AG20443 (cell line): ENCODE measurements at regions not wholly inside any gene's neighbourhood (a gene's known extent, or its start where the extent isn't known, plus 50 kb on each side); places are given as distances from the start of the nearest gene placed in this dataset.
"Not testable (repeated sequence)": the region's sequence is repeated elsewhere in the genome, so short reads cannot be mapped to it uniquely, and the experiment has no call there.

Source experiments
- DNase-seq: peaks from one replicate; pipeline ENCODE4 v3.0.0; 2012; ENCODE audit warnings: low spot score, mixed read lengths

GRCh38 chr6:112459758-112460304 lies 112.7 kb downstream of the RFPL4B start:
- DNase-seq: no peak

- no peak for DNase-seq
Measured at GRCh38 chr6:112464901-112465665, 118.0 kb downstream of the RFPL4B start.

GRCh38 chr6:112466373-112467151 lies 119.4 kb downstream of the RFPL4B start:
- DNase-seq: peak; percentile 22

- peak; percentile 23 for DNase-seq
Measured at GRCh38 chr6:112468359-112468758, 121.2 kb downstream of the RFPL4B start.

- no peak for DNase-seq
Measured at GRCh38 chr6:112469306-112469705, 122.2 kb downstream of the RFPL4B start.

- no peak for DNase-seq
Measured at GRCh38 chr6:112470376-112470775, 123.2 kb downstream of the RFPL4B start.

GRCh38 chr6:112470950-112471349 lies 123.8 kb downstream of the RFPL4B start:
- DNase-seq: no peak

- peak; percentile 13 for DNase-seq
Measured at GRCh38 chr6:112475083-112475482, 128.0 kb downstream of the RFPL4B start.

GRCh38 chr6:112477125-112477524 lies 130.0 kb downstream of the RFPL4B start:
- DNase-seq: no peak

- DNase-seq: no peak
Measured at GRCh38 chr6:112478036-112478435, 130.9 kb downstream of the RFPL4B start.

GRCh38 chr6:112479975-112480374 lies 132.8 kb downstream of the RFPL4B start:
- DNase-seq: not testable (repeated sequence)

GRCh38 chr6:112480553-112480952 lies 133.4 kb downstream of the RFPL4B start:
- DNase-seq: no peak

- no peak for DNase-seq
Measured at GRCh38 chr6:112481211-112481610, 134.1 kb downstream of the RFPL4B start.

GRCh38 chr6:112482373-112482772 lies 135.2 kb downstream of the RFPL4B start:
- no peak for DNase-seq

- no peak for DNase-seq
Measured at GRCh38 chr6:112485120-112485826, 138.1 kb downstream of the RFPL4B start.

- no peak for DNase-seq
Measured at GRCh38 chr6:112485827-112486212, 138.7 kb downstream of the RFPL4B start.

- no peak for DNase-seq
Measured at GRCh38 chr6:112486454-112486853, 139.3 kb downstream of the RFPL4B start.

- DNase-seq: no peak
Measured at GRCh38 chr6:112488238-112488637, 141.1 kb downstream of the RFPL4B start.

- no peak for DNase-seq
Measured at GRCh38 chr6:112501705-112502104, 154.6 kb downstream of the RFPL4B start.

GRCh38 chr6:112502351-112503090 lies 155.4 kb downstream of the RFPL4B start:
- DNase-seq: peak; percentile 34

- DNase-seq: peak; percentile 18
Measured at GRCh38 chr6:112503091-112503596, 156.0 kb downstream of the RFPL4B start.
